Neutrophil (primary cell): ENCODE measurements at regions not wholly inside any gene's neighbourhood (a gene's known extent, or its start where the extent isn't known, plus 50 kb on each side); places are given as distances from the start of the nearest gene placed in this dataset.

Experiments used
- H3K27ac ChIP-seq: fragments of 200-600 bp; sonication (generic); 2 replicates; pipeline ENCODE4 v1.5.1; 2016; ENCODE audit warnings: mild to moderate bottlenecking, moderate library complexity
- H3K27me3 ChIP-seq: fragments of 200-600 bp; sonication (generic); 2 replicates; pipeline ENCODE4 v1.6.0; 2016; ENCODE audit warnings: mild to moderate bottlenecking
- H3K36me3 ChIP-seq: fragments of 200-600 bp; sonication (generic); 2 replicates; pipeline ENCODE4 v1.5.1; 2017
- H3K4me1 ChIP-seq, 2 experiments: fragments of 200-600 bp in 1 of 2; sonication (generic) in 1 of 2; 1 replicate in 1 of 2; 2 replicates in 1 of 2; pipeline versions ENCODE4 v1.5.1 to v1.6.1; 2013 to 2016; ENCODE audit warnings: low read depth in 1 of 2, low read length in 1 of 2, mild to moderate bottlenecking in 1 of 2, moderate library complexity in 1 of 2; ENCODE audit not compliant: control insufficient read depth in 1 of 2, insufficient read depth in 1 of 2
- H3K4me3 ChIP-seq, 2 experiments: fragments of 200-600 bp in 1 of 2; sonication (generic) in 1 of 2; 1 replicate in 1 of 2; 2 replicates in 1 of 2; pipeline ENCODE4 v1.5.1; 2013 to 2016; ENCODE audit warnings: low read depth in 1 of 2, low read length in 1 of 2, mild to moderate bottlenecking in 1 of 2, moderate library complexity in 1 of 2
- H3K9me3 ChIP-seq: fragments of 200-600 bp; sonication (generic); 2 replicates; pipeline ENCODE4 v1.5.1; 2016
- TF ChIP-seq, protein P1 (sequence below): fragments of 200-600 bp; sonication (generic); IDR thresholded peaks from 2 replicates; pipeline ENCODE4 v1.5.1; 2016; ENCODE audit warnings: antibody characterized with exemption

DNA sequence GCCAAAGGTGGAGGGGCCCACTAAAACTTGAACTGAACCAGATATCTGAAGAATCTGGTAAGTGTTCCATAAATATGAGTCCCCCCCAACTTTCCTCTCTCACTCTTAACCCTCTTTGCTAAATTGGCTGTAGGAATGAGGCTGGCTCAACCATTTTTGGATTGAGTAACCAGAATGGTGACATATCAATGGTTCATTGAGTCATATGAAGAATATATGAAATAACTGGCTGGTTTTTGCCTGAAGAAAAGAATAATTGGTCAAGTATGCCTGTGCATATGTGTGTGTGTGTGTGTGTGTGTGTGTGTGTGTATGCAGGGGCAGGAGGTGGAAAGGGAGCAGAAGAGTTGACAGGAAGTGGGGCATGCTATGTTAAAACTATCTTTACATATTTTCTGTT is 472.9 kb upstream of the THBS1 start:
- H3K4me3 ChIP-seq: no peak overlapping the region

DNA sequence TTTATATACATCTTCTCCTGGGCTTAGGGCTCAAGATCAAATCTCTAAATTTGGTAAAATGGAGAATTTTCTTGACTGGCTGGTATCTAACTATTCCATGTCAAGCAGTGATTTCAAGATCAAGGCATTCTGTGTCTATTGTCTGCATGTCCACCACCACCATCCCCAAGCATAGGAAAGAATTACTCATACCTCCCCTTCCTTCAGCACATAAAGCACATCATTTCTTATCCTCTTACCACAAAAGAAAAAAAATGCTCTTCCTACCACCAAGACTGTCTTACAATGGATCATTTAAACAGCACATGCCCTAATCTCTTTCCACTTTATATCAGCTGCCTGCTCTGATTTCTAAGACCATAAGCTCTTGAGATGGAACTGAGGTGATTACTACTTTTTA is 470.5 kb upstream of the THBS1 start:
- TF ChIP-seq, protein P1, sequence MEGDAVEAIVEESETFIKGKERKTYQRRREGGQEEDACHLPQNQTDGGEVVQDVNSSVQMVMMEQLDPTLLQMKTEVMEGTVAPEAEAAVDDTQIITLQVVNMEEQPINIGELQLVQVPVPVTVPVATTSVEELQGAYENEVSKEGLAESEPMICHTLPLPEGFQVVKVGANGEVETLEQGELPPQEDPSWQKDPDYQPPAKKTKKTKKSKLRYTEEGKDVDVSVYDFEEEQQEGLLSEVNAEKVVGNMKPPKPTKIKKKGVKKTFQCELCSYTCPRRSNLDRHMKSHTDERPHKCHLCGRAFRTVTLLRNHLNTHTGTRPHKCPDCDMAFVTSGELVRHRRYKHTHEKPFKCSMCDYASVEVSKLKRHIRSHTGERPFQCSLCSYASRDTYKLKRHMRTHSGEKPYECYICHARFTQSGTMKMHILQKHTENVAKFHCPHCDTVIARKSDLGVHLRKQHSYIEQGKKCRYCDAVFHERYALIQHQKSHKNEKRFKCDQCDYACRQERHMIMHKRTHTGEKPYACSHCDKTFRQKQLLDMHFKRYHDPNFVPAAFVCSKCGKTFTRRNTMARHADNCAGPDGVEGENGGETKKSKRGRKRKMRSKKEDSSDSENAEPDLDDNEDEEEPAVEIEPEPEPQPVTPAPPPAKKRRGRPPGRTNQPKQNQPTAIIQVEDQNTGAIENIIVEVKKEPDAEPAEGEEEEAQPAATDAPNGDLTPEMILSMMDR: no peak
- H3K36me3 ChIP-seq: no peaks in the 10 kb centered on the region
- H3K27ac ChIP-seq: no peak overlapping the region

More for the DNA sequence above, 472.9 kb upstream of the THBS1 start:
- Histone ChIP-seq H3K27me3 (no peaks in the 10 kb centered on the region), H3K36me3 (no peaks in the 10 kb centered on the region), H3K9me3 (no peaks in the 10 kb centered on the region), H3K27ac (no peak overlapping the region), H3K4me1 (peaks cover 4 to 9% of the 10 kb centered on the region in 2 experiments)
- TF ChIP-seq, protein P1: no peak

GRCh38 chr15:39110746-39111145 is 470.1 kb upstream of the THBS1 start:
- H3K4me1 ChIP-seq: peaks cover 4 to 9% of the 10 kb centered on the region in 2 experiments
- H3K27me3 ChIP-seq: no peaks in the 10 kb centered on the region
- no peak overlapping the region for H3K4me3 ChIP-seq
- TF ChIP-seq, protein P1: no peak
- H3K27ac ChIP-seq: no peak overlapping the region
- H3K36me3 ChIP-seq: no peaks in the 10 kb centered on the region
- no peaks in the 10 kb centered on the region for H3K9me3 ChIP-seq

More for the DNA sequence above, 470.5 kb upstream of the THBS1 start:
- H3K4me3 ChIP-seq: no peak overlapping the region
- no peaks in the 10 kb centered on the region for H3K9me3 ChIP-seq
- peaks cover 4 to 9% of the 10 kb centered on the region in 2 experiments for H3K4me1 ChIP-seq
- H3K27me3 ChIP-seq: no peaks in the 10 kb centered on the region

DNA sequence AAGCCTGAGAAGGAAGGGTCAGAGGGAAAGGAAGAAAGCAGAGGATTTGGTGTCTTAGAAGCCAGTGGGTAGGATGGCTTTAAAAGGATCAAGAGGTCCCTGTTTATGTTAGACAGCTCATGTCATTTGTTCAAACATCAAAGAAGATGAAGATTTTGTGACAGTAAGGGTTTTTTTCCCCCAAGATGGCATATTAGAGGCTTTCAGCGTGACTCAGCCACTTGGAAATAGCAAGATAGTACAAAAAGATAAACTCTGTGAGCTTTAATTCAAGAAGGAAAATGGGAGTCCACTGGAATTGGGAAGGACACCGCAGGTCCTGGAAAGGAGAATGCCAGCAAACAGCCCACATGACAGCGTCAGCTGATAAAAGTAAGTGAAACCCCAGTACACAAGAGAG is 467.1 kb upstream of the THBS1 start:
- Histone ChIP-seq H3K9me3 (no peaks in the 10 kb centered on the region), H3K36me3 (no peaks in the 10 kb centered on the region), H3K27me3 (no peaks in the 10 kb centered on the region), H3K4me3 (no peak overlapping the region), H3K27ac (no peak overlapping the region), H3K4me1 (peaks cover 0 to under 1% of the 10 kb centered on the region in 2 experiments)
- TF ChIP-seq, protein P1: no peak

- Histone ChIP-seq H3K27me3 (no peaks in the 10 kb centered on the region), H3K4me1 (no peaks in the 10 kb centered on the region), H3K36me3 (no peaks in the 10 kb centered on the region), H3K9me3 (no peaks in the 10 kb centered on the region), H3K27ac (no peak overlapping the region), H3K4me3 (no peak overlapping the region)
- TF ChIP-seq, protein P1: no peak
Observed at GRCh38 chr15:39114690-39115378, 466.0 kb upstream of the THBS1 start.
